ENCODE measurements at regions not wholly inside any gene's neighbourhood (a gene's known extent, or its start where the extent isn't known, plus 50 kb on each side); places are given as distances from the start of the nearest gene placed in this dataset.

GRCh38 chr3:167909504-167909896 lies 174.0 kb downstream of the SERPINI1 start:
- no peak overlapping the region for H2AFZ ChIP-seq (ENCODE audit: low read depth, low read length)
- no peak overlapping the region for H3K4me3 ChIP-seq (ENCODE audit: low read length)
- H3K9ac ChIP-seq (ENCODE audit: low read length), result no peak overlapping the region
- no peaks in the 10 kb centered on the region for H3K9me3 ChIP-seq (ENCODE audit: low read length)
- H4K20me1 ChIP-seq (ENCODE audit: insufficient read depth), result no peaks in the 10 kb centered on the region
- H3K27ac ChIP-seq (ENCODE audit: low read length), result no peak overlapping the region
- TF ChIP-seq REST (IDR thresholded peaks at IDR 0.05; ENCODE audit: borderline replicate concordance), result no peak
- no peak for TF ChIP-seq POLR2AphosphoS5 (IDR thresholded peaks at IDR 0.05)
- no peak for TF ChIP-seq EZH2 (IDR thresholded peaks at IDR 0.05; ENCODE audit: borderline replicate concordance, insufficient read depth, low read length, poor library complexity, severe bottlenecking)
- no peak for TF ChIP-seq CTCF (IDR thresholded peaks at IDR 0.05; ENCODE audit: poor library complexity, severe bottlenecking)
- TF ChIP-seq EP300 (conservative IDR thresholded peaks at IDR 0.05; ENCODE audit: poor library complexity, severe bottlenecking), result no peak
- no peak for TF ChIP-seq RAD21 (conservative IDR thresholded peaks at IDR 0.05)
- TF ChIP-seq MXI1 (conservative IDR thresholded peaks at IDR 0.05; ENCODE audit: poor library complexity, severe bottlenecking), result no peak
- TF ChIP-seq TAF1 (IDR thresholded peaks at IDR 0.05; ENCODE audit: low read depth), result no peak
- TF ChIP-seq SMC3 (conservative IDR thresholded peaks at IDR 0.05; ENCODE audit: poor library complexity), result no peak
- no peaks in the 10 kb centered on the region for H3K79me2 ChIP-seq (replicated peaks; ENCODE audit: insufficient read depth, low read length)
- no peaks in the 10 kb centered on the region for H3K36me3 ChIP-seq (ENCODE audit: insufficient read depth, low read length)
- H3F3A ChIP-seq (ENCODE audit: insufficient read depth, low read length, poor library complexity, severe bottlenecking), result no peaks in the 10 kb centered on the region
- H3K4me2 ChIP-seq (ENCODE audit: low read length), result no peak overlapping the region
- no peaks in the 10 kb centered on the region for H3K9me2 ChIP-seq (ENCODE audit: insufficient read depth, low read length)
- no peaks in the 10 kb centered on the region for H3K27me3 ChIP-seq (ENCODE audit: insufficient read depth, low read depth, low read length)

- TF ChIP-seq CTCF (IDR thresholded peaks at IDR 0.05; ENCODE audit: poor library complexity, severe bottlenecking) (no peak), REST (IDR thresholded peaks at IDR 0.05; ENCODE audit: borderline replicate concordance) (no peak), SMC3 (conservative IDR thresholded peaks at IDR 0.05; ENCODE audit: poor library complexity) (no peak), EP300 (conservative IDR thresholded peaks at IDR 0.05; ENCODE audit: poor library complexity, severe bottlenecking) (no peak), POLR2AphosphoS5 (IDR thresholded peaks at IDR 0.05) (no peak), RAD21 (conservative IDR thresholded peaks at IDR 0.05) (no peak), EZH2 (IDR thresholded peaks at IDR 0.05; ENCODE audit: borderline replicate concordance, insufficient read depth, low read length, poor library complexity, severe bottlenecking) (no peak), MXI1 (conservative IDR thresholded peaks at IDR 0.05; ENCODE audit: poor library complexity, severe bottlenecking) (no peak), TAF1 (IDR thresholded peaks at IDR 0.05; ENCODE audit: low read depth) (no peak)
Observed at GRCh38 chr3:167908746-167909503, 173.4 kb downstream of the SERPINI1 start.

More at GRCh38 chr3:167908746-167909503, 173.4 kb downstream of the SERPINI1 start:
- Histone ChIP-seq H3K27ac (ENCODE audit: low read length) (no peak overlapping the region), H3K9ac (ENCODE audit: low read length) (no peak overlapping the region), H3K9me2 (ENCODE audit: insufficient read depth, low read length) (no peaks in the 10 kb centered on the region), H3F3A (ENCODE audit: insufficient read depth, low read length, poor library complexity, severe bottlenecking) (no peaks in the 10 kb centered on the region), H3K9me3 (ENCODE audit: low read length) (no peaks in the 10 kb centered on the region), H3K79me2 (replicated peaks; ENCODE audit: insufficient read depth, low read length) (no peaks in the 10 kb centered on the region), H3K36me3 (ENCODE audit: insufficient read depth, low read length) (no peaks in the 10 kb centered on the region), H3K27me3 (ENCODE audit: insufficient read depth, low read depth, low read length) (no peaks in the 10 kb centered on the region), H2AFZ (ENCODE audit: low read depth, low read length) (no peak overlapping the region), H4K20me1 (ENCODE audit: insufficient read depth) (no peaks in the 10 kb centered on the region), H3K4me3 (ENCODE audit: low read length) (no peak overlapping the region), H3K4me2 (ENCODE audit: low read length) (no peak overlapping the region)

All from neural cell (in vitro differentiated cells).